HG02763 (cell line): ENCODE measurements at regions not wholly inside any gene's neighbourhood (a gene's known extent, or its start where the extent isn't known, plus 50 kb on each side); places are given as distances from the start of the nearest gene placed in this dataset.
"Not testable (repeated sequence)": the region's sequence is repeated elsewhere in the genome, so short reads cannot be mapped to it uniquely, and the experiment has no call there.

Experiments used
- ATAC-seq: cut with Tn5 transposase; IDR thresholded peaks from one replicate; pipeline ENCODE4 v1.9.1; 2021; ENCODE audit warnings: mild to moderate bottlenecking, moderate library complexity; ENCODE audit not compliant: unreplicated experiment

- ATAC-seq, result no peak
Measured at GRCh38 chr6:3960754-3961361, 111.7 kb downstream of the FAM50B start.

- no peak for ATAC-seq
Measured at GRCh38 chr6:3961581-3962215, 112.5 kb downstream of the FAM50B start.

DNA sequence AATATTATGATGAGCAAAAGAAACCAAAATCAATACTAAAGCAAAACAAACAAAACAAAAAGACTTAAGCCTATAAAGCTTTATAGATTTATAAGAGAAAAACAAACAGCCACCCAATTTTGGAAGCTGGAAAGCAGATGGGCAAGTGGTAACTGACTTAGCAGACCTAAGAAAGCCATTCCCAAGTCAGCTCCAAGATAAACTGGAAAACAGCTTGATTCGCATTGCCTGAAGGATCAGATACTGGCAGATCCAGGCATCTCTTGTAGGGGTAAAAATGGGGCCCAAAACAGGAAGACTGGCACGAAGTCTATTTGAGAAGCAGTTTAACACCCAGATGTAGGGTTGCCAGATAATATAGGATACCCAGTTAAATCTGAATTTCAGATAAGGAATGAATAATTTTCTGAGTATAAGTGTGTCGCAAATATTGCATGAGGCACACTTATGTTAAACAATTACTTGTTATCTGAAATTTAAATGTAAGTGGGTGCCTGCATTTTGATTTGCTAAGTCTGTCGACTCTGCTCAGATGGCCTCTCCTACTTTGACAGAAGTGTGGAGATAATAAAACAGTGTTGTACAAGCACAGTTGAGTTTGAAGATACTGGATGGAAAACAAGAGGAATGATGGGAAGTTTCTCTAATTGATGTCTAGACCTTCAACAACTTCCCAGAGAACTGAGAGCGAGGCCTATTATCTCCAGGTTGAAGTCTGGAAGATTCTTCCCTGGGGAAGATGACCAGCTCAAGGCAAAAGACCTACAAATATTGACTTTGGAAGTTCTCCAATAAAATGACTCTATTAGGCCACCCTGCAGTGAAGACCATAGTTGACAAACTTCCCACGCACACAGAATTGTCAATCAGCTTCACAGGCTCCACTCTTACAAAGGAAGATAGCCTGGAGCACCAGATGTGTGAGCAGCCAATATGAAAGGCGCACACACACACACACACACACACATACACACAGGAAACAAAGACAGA lies 113.4 kb downstream of the FAM50B start:
- ATAC-seq, result no peak

- ATAC-seq, result no peak
Measured at GRCh38 chr6:3963426-3963825, 114.3 kb downstream of the FAM50B start.

- no peak for ATAC-seq
Measured at GRCh38 chr6:3965071-3965718, 113.7 kb downstream of the FAM217A start.

DNA sequence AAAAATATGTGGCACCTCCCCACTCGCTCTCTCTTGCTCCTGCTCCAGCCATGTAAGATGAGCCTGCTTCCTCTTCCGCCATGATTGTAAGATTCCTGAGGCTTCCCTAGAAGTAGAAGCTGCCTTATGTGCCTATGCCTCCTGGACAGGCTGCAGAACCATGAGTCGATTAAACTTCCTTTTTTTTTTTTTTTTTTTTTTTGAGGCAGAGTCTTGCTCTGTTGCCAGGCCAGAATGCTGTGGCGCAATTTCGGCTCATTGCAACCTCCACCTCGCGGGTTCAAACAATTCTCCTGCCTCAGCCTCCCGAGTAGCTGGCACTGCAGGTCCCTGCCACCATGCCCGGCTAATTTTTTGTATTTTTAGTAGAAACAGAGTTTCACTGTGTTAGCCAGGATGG lies 112.5 kb downstream of the FAM217A start:
- no peak for ATAC-seq

DNA sequence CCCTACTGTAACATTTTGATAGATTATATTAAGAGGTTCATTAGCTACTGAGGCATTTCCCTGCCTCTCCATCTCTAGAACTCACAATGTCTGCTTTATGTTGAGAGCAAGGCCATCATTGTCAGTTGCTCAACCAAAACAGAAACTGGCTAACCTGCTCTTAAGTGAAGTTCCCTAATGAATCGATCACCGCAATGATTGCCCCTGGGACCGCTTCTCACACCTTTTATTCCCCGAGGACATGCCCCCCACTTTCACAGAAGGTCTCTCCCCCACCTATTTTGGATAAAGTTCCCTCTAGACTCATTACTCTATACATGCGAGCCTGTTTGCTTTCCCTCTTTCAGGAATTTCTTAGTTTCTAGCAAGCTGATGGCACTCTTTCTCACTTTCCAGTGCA lies 108.8 kb downstream of the FAM217A start:
- ATAC-seq, result no peak

DNA sequence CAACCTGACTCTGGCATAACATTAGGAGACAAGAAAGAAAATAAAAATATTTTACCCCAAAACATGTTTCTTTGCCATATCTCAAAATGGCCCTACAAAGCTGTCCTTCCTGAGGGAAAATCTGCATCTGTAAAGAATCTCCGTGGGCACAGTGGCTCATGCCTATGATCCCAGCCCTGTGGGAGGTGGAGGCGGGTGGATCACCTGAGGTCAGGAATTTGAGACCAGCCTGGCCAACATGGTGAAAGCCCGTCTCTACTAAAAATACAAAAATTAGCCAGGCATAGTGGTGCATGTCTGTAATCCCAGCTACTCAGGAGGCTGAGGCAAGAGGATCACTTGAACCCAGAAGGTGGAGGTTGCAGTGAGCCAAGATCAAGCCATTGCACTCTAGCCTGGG lies 105.8 kb downstream of the FAM217A start:
- ATAC-seq, result not testable (repeated sequence)

DNA sequence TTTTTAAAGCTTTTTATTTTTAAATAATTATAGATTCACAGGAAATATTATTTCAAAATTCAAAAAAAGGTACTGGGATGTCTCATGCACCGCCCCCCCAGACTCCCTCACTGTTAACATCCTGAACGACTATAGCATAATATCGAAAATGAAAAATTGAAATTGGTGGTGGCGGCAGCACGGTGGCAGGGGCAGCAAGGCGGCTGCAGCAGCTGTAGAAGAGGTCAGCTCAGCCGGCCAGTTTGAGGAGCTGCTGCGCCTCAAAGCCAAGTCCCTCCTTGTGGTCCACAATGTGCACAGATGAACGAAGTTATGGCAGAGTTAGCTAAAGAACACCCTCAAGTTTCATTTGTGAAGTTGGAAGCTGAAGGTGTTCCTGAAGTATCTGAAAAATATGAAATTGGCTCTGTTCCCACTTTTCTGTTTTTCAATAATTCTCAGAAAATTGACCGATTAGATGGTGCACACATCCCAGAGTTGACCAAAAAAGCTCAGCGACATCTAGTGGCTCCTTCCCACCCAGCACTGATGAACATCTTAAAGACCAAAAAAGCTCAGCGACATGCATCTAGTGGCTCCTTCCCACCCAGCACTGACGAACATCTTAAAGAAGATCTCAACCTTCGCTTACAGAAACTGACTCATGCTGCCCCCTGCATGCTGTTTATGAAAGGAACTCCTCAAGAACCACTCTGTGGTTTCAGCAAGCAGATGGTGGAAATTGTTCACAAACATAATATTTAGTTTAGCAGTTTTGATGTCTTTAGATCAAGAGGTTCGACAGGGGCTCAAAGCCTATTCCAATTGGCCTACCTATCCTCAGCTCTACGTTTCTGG lies 100.8 kb downstream of the FAM217A start:
- ATAC-seq, result peak; percentile 65

- ATAC-seq, result not testable (repeated sequence)
Measured at GRCh38 chr6:3978966-3979365, 100.0 kb downstream of the FAM217A start.

GRCh38 chr6:3981917-3982316 lies 97.0 kb downstream of the FAM217A start:
- ATAC-seq, result no peak

- ATAC-seq, result no peak
Measured at GRCh38 chr6:3983778-3984177, 95.2 kb downstream of the FAM217A start.

DNA sequence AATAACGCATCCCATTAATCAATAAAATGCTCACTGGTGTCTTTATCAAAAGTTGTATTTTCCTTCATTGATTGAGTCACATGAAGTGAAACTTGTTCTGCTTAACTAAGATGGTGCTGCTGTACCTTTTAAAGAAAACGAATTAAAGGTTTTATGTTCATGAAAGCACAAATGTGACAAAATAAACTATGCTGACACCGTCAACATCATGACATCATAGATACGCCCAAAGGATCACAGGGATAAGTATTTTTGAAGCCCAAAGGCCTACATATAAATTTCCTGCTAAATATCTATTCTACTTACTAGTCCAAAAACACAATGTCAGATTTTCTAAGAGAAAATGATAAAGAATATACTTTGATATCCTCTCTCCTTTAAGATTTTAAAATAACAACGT lies 94.4 kb downstream of the FAM217A start:
- no peak for ATAC-seq

GRCh38 chr6:3986241-3986640 lies 92.7 kb downstream of the FAM217A start:
- no peak for ATAC-seq

GRCh38 chr6:3987053-3987452 lies 91.9 kb downstream of the FAM217A start:
- ATAC-seq, result no peak

- ATAC-seq, result no peak
Measured at GRCh38 chr6:3987576-3987975, 91.4 kb downstream of the FAM217A start.

GRCh38 chr6:3990692-3991491 lies 88.0 kb downstream of the FAM217A start:
- no peak for ATAC-seq

- no peak for ATAC-seq
Measured at GRCh38 chr6:3991941-3992340, 87.0 kb downstream of the FAM217A start.

GRCh38 chr6:3996349-3996748 lies 82.6 kb downstream of the FAM217A start:
- no peak for ATAC-seq
